ENCODE measurements at regions not wholly inside any gene's neighbourhood (a gene's known extent, or its start where the extent isn't known, plus 50 kb on each side); places are given as distances from the start of the nearest gene placed in this dataset.
"Not testable (repeated sequence)": the region's sequence is repeated elsewhere in the genome, so short reads cannot be mapped to it uniquely, and the experiment has no call there.

GRCh38 chr7:109836016-109836415, 1254.9 kb upstream of the LRRN3 start:
- peak; percentile 7 for DNase-seq

- DNase-seq: no peak
These were observed 1248.5 kb upstream of the LRRN3 start for GRCh38 chr7:109842386-109842785.

GRCh38 chr7:109844362-109844761, 1246.6 kb upstream of the LRRN3 start:
- peak; percentile 7 for DNase-seq

- DNase-seq: no peak
These were observed 1226.7 kb upstream of the LRRN3 start for GRCh38 chr7:109864230-109864629.

- no peak for DNase-seq
These were observed 1222.6 kb upstream of the LRRN3 start for GRCh38 chr7:109868215-109868860.

GRCh38 chr7:109873296-109873695, 1217.6 kb upstream of the LRRN3 start:
- no peak for DNase-seq

- DNase-seq: no peak
These were observed 1211.6 kb upstream of the LRRN3 start for GRCh38 chr7:109879287-109879828.

- no peak for DNase-seq
These were observed 1200.3 kb upstream of the LRRN3 start for GRCh38 chr7:109890622-109891021.

- DNase-seq: no peak
These were observed 1197.7 kb upstream of the LRRN3 start for GRCh38 chr7:109893231-109893630.

GRCh38 chr7:109895536-109895935, 1195.4 kb upstream of the LRRN3 start:
- DNase-seq: no peak

GRCh38 chr7:109901926-109902325, 1189.0 kb upstream of the LRRN3 start:
- DNase-seq: peak; percentile 76

GRCh38 chr7:109905368-109906065, 1185.4 kb upstream of the LRRN3 start:
- not testable (repeated sequence) for DNase-seq

- no peak for DNase-seq
These were observed 1175.3 kb upstream of the LRRN3 start for GRCh38 chr7:109915670-109916069.

- DNase-seq: no peak
These were observed 1164.2 kb upstream of the LRRN3 start for GRCh38 chr7:109926738-109927137.

- DNase-seq: no peak
These were observed 1160.9 kb upstream of the LRRN3 start for GRCh38 chr7:109930049-109930448.

GRCh38 chr7:109939207-109939606, 1151.7 kb upstream of the LRRN3 start:
- DNase-seq: no peak

- DNase-seq: no peak
These were observed 1145.0 kb upstream of the LRRN3 start for GRCh38 chr7:109945820-109946518.

- no peak for DNase-seq
These were observed 1140.7 kb upstream of the LRRN3 start for GRCh38 chr7:109950256-109950655.

- DNase-seq: no peak
These were observed 1139.9 kb upstream of the LRRN3 start for GRCh38 chr7:109950821-109951564.

- no peak for DNase-seq
These were observed 1139.4 kb upstream of the LRRN3 start for GRCh38 chr7:109951565-109951928.

- no peak for DNase-seq
These were observed 1134.9 kb upstream of the LRRN3 start for GRCh38 chr7:109955986-109956385.

- no peak for DNase-seq
These were observed 1134.0 kb upstream of the LRRN3 start for GRCh38 chr7:109956916-109957315.

GRCh38 chr7:109963741-109964140, 1127.2 kb upstream of the LRRN3 start:
- no peak for DNase-seq
